Astrocyte (in vitro differentiated cells and primary cell): ENCODE measurements at regions not wholly inside any gene's neighbourhood (a gene's known extent, or its start where the extent isn't known, plus 50 kb on each side); places are given as distances from the start of the nearest gene placed in this dataset.

Source experiments
- DNase-seq: peaks from one replicate; pipeline ENCODE4 v3.0.0-alpha.2; 2010; ENCODE audit warnings: low read depth
- FAIRE-seq: peaks from 2 replicates; lab custom pipeline; 2011; peaks lifted over from hg19 to GRCh38; lab: Jason Lieb, UNC
- H2AFZ ChIP-seq: 2 replicates; pipeline ENCODE4 v1.6.0; 2012; ENCODE audit warnings: low read depth, low read length, inconsistent platforms
- H3K27ac ChIP-seq: 2 replicates; pipeline ENCODE4 v1.5.1; 2011; ENCODE audit warnings: low read depth, low read length, inconsistent platforms
- H3K27me3 ChIP-seq: 2 replicates; pipeline ENCODE4 v1.6.0; 2011; ENCODE audit warnings: low read length, inconsistent platforms; ENCODE audit not compliant: insufficient read depth
- H3K36me3 ChIP-seq: 2 replicates; pipeline ENCODE4 v1.5.1; 2011; ENCODE audit warnings: low read length, inconsistent platforms; ENCODE audit not compliant: insufficient read depth
- H3K4me1 ChIP-seq: 2 replicates; pipeline ENCODE4 v1.5.1; 2011; ENCODE audit warnings: low read length, inconsistent platforms; ENCODE audit not compliant: insufficient read depth
- H3K4me2 ChIP-seq: 2 replicates; pipeline ENCODE4 v1.6.0; 2012; ENCODE audit warnings: low read length, inconsistent platforms
- H3K4me3 ChIP-seq: 2 replicates; pipeline ENCODE4 v1.5.1; 2011; ENCODE audit warnings: low read depth, mild to moderate bottlenecking, low read length, inconsistent platforms; ENCODE audit not compliant: insufficient read depth
- H3K79me2 ChIP-seq: 2 replicates; pipeline ENCODE4 v1.6.0; 2012; ENCODE audit warnings: mild to moderate bottlenecking, low read length, inconsistent platforms; ENCODE audit not compliant: insufficient read depth
- H3K9ac ChIP-seq: 2 replicates; pipeline ENCODE4 v1.6.0; 2012; ENCODE audit warnings: mild to moderate bottlenecking, low read length, inconsistent platforms
- H3K9me3 ChIP-seq: 2 replicates; pipeline ENCODE4 v1.5.1; 2012; ENCODE audit warnings: low read depth, mild to moderate bottlenecking, low read length, inconsistent platforms; ENCODE audit not compliant: insufficient read depth
- H4K20me1 ChIP-seq: 2 replicates; pipeline ENCODE4 v1.6.0; 2012; ENCODE audit warnings: low read length, inconsistent platforms; ENCODE audit not compliant: insufficient read depth
- H3K27ac Mint-ChIP-seq: one replicate; pipeline ENCODE4 v1.8.0; 2021; ENCODE audit warnings: mild to moderate bottlenecking, mixed read lengths; ENCODE audit not compliant: unreplicated experiment
- H3K27me3 Mint-ChIP-seq: one replicate; pipeline ENCODE4 v1.8.0; 2021; ENCODE audit warnings: low read depth, mixed read lengths; ENCODE audit not compliant: unreplicated experiment
- H3K36me3 Mint-ChIP-seq: one replicate; pipeline ENCODE4 v1.8.0; 2021; ENCODE audit warnings: low read depth, mixed read lengths; ENCODE audit not compliant: unreplicated experiment
- H3K4me1 Mint-ChIP-seq: one replicate; pipeline ENCODE4 v1.8.0; 2021; ENCODE audit warnings: low read depth, mixed read lengths; ENCODE audit not compliant: unreplicated experiment
- H3K4me3 Mint-ChIP-seq: one replicate; pipeline ENCODE4 v1.8.0; 2021; ENCODE audit warnings: mild to moderate bottlenecking, moderate library complexity, mixed read lengths; ENCODE audit not compliant: unreplicated experiment
- H3K9me3 Mint-ChIP-seq: one replicate; pipeline ENCODE4 v1.8.0; 2021; ENCODE audit warnings: mild to moderate bottlenecking, mixed read lengths; ENCODE audit not compliant: unreplicated experiment
- EZH2 ChIP-seq: IDR thresholded peaks from 2 replicates; pipeline ENCODE4 v1.6.1; 2012; ENCODE audit warnings: mild to moderate bottlenecking, low read length, inconsistent platforms; ENCODE audit not compliant: insufficient read depth
- TF ChIP-seq, protein P1 (sequence below): IDR thresholded peaks from 2 replicates; pipeline ENCODE4 v1.5.1; 2011; ENCODE audit warnings: low read depth, mild to moderate bottlenecking, inconsistent platforms, low read length, moderate library complexity; ENCODE audit not compliant: insufficient read depth

DNA sequence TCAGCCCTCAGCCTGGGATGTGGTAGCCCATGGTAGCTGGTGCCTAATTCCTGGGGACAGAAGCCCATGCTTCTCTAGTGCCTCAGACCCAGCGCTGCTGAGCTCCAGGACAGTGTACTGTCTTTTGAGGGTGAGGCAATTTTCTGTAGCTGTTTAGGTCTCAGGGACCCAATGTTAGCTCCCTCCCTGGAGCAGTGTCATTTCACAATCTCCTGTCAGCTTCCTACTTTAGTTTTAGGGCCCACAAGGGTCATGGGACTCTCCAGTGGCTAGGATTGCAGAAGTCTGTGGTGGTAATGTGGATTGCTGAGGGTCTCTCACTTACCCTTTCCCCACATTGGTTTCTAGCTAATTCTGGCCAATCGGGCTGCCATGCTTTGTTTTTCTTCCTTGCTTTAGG lies 67.7 kb upstream of the CCL21 start:
- H3K9me3 ChIP-seq, result no peaks in the 10 kb centered on the region
- H3K79me2 ChIP-seq, result no peaks in the 10 kb centered on the region
- H3K9me3 Mint-ChIP-seq, result no peaks in the 10 kb centered on the region
- H3K27ac Mint-ChIP-seq, result no peak overlapping the region
- peaks cover 2% of the 10 kb centered on the region for H3K27me3 Mint-ChIP-seq
- peaks cover 9% of the 10 kb centered on the region for H3K27me3 ChIP-seq
- H3K4me1 Mint-ChIP-seq, result no peaks in the 10 kb centered on the region
- no peak overlapping the region for H3K27ac ChIP-seq
- H3K9ac ChIP-seq, result no peak overlapping the region
- H3K36me3 ChIP-seq, result no peaks in the 10 kb centered on the region
- FAIRE-seq (no peak), DNase-seq (no peak)
- no peak overlapping the region for H2AFZ ChIP-seq
- H3K4me1 ChIP-seq, result no peaks in the 10 kb centered on the region
- TF ChIP-seq, protein P1, sequence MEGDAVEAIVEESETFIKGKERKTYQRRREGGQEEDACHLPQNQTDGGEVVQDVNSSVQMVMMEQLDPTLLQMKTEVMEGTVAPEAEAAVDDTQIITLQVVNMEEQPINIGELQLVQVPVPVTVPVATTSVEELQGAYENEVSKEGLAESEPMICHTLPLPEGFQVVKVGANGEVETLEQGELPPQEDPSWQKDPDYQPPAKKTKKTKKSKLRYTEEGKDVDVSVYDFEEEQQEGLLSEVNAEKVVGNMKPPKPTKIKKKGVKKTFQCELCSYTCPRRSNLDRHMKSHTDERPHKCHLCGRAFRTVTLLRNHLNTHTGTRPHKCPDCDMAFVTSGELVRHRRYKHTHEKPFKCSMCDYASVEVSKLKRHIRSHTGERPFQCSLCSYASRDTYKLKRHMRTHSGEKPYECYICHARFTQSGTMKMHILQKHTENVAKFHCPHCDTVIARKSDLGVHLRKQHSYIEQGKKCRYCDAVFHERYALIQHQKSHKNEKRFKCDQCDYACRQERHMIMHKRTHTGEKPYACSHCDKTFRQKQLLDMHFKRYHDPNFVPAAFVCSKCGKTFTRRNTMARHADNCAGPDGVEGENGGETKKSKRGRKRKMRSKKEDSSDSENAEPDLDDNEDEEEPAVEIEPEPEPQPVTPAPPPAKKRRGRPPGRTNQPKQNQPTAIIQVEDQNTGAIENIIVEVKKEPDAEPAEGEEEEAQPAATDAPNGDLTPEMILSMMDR, result no peak
- TF ChIP-seq EZH2, result no peak
- H4K20me1 ChIP-seq, result no peaks in the 10 kb centered on the region
- no peak overlapping the region for H3K4me3 Mint-ChIP-seq
- H3K4me2 ChIP-seq, result no peak overlapping the region
- H3K36me3 Mint-ChIP-seq, result peaks cover 2% of the 10 kb centered on the region
- H3K4me3 ChIP-seq, result no peak overlapping the region

DNA sequence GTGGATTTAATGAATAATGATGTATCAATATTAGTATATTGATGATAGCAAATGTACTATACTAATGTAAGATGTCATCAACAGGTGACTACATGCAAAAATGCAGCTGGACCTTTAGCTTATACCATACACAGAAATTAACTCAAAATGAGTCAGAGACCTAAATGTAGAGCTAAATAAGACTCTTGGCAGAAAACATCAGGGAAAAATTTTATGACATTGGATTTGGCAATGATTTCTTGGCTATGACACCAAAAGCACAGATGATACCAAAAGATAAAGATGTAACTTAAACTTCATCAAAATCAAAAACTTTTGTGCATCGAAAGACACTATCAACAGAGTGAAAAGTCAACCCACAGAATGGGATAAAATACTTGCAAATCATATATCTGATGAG lies 64.0 kb upstream of the CCL21 start:
- H3K27me3 ChIP-seq, result no peaks in the 10 kb centered on the region
- H3K36me3 ChIP-seq, result no peaks in the 10 kb centered on the region
- DNase-seq, result no peak
- H3K4me2 ChIP-seq, result no peak overlapping the region
- H3K9ac ChIP-seq, result no peak overlapping the region
- Mint-ChIP-seq H3K27me3 (peaks cover 2% of the 10 kb centered on the region), H3K27ac (no peak overlapping the region), H3K4me1 (no peaks in the 10 kb centered on the region), H3K36me3 (peaks cover 2% of the 10 kb centered on the region), H3K9me3 (no peaks in the 10 kb centered on the region), H3K4me3 (no peak overlapping the region)
- no peaks in the 10 kb centered on the region for H3K79me2 ChIP-seq
- H3K9me3 ChIP-seq, result no peaks in the 10 kb centered on the region
- no peak overlapping the region for H2AFZ ChIP-seq
- no peaks in the 10 kb centered on the region for H4K20me1 ChIP-seq
- H3K4me3 ChIP-seq, result no peak overlapping the region
- H3K27ac ChIP-seq, result no peak overlapping the region
- no peak for FAIRE-seq
- TF ChIP-seq, protein P1, result no peak
- no peak for TF ChIP-seq EZH2
- H3K4me1 ChIP-seq, result no peaks in the 10 kb centered on the region

DNA sequence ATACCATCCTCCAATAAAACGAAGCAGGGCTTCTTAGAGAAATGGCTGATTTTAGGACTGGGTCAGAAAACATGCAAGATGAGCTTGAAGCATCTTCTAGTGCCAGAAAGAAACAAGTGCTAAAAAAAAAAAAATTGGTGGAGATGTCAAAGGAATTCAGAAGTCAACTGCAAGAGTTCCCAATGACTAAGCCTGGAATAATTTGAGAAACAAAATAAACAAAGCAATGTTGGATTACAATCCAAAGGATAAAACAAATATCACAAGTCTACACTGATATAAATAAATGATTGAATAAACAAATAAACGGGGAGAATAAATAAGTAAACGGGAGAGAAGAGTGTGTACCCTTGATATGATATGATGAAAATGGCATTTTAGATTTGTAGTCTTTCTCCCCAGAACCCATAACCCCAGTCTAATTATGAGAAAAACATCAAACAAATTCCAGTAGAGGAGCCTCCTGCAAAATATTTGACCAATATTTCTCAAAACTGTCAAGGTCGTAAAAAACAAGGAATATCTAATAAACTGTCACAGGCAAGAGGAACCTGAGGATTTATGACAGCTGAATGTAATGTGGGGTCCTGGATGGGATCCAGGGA lies 63.5 kb upstream of the CCL21 start:
- Histone ChIP-seq H3K4me2 (no peak overlapping the region), H4K20me1 (no peaks in the 10 kb centered on the region), H3K27me3 (no peaks in the 10 kb centered on the region), H3K27ac (no peak overlapping the region), H3K9me3 (no peaks in the 10 kb centered on the region), H2AFZ (no peak overlapping the region), H3K4me1 (no peaks in the 10 kb centered on the region), H3K79me2 (no peaks in the 10 kb centered on the region), H3K9ac (no peak overlapping the region), H3K4me3 (no peak overlapping the region), H3K36me3 (no peaks in the 10 kb centered on the region)
- no peak overlapping the region for H3K27ac Mint-ChIP-seq
- H3K9me3 Mint-ChIP-seq, result no peaks in the 10 kb centered on the region
- no peaks in the 10 kb centered on the region for H3K4me1 Mint-ChIP-seq
- peaks cover 2% of the 10 kb centered on the region for H3K36me3 Mint-ChIP-seq
- DNase-seq, result no peak
- no peak overlapping the region for H3K4me3 Mint-ChIP-seq
- FAIRE-seq, result no peak
- TF ChIP-seq, protein P1, result no peak
- no peak for TF ChIP-seq EZH2
- H3K27me3 Mint-ChIP-seq, result peaks cover 2% of the 10 kb centered on the region
